Parathyroid adenoma (tissue), 2 donors: ENCODE measurements at regions not wholly inside any gene's neighbourhood (a gene's known extent, or its start where the extent isn't known, plus 50 kb on each side); places are given as distances from the start of the nearest gene placed in this dataset.

Experiments
- H2AFZ ChIP-seq: fragments of 300-600 bp; sonication (generic); one replicate; pipeline ENCODE4 v1.7.0; 2017; ENCODE audit warnings: antibody characterized with exemption, mild to moderate bottlenecking
- H3K27ac ChIP-seq: fragments of 300-600 bp; sonication (generic); one replicate; pipeline ENCODE4 v1.7.0; 2017
- H3K27me3 ChIP-seq: fragments of 300-600 bp; sonication (generic); one replicate; pipeline ENCODE4 v1.7.0; 2017; ENCODE audit warnings: low read length; ENCODE audit not compliant: control insufficient read depth, insufficient read depth
- H3K36me3 ChIP-seq: fragments of 300-600 bp; sonication (generic); one replicate; pipeline ENCODE4 v1.7.0; 2017; ENCODE audit warnings: low read length; ENCODE audit not compliant: control insufficient read depth, insufficient read depth
- H3K4me1 ChIP-seq: fragments of 300-600 bp; sonication (generic); one replicate; pipeline ENCODE4 v1.7.0; 2017; ENCODE audit warnings: control low read depth
- H3K4me2 ChIP-seq: fragments of 300-600 bp; sonication (generic); one replicate; pipeline ENCODE4 v1.7.0; 2017; ENCODE audit warnings: low read length
- H3K4me3 ChIP-seq: fragments of 300-600 bp; sonication (generic); one replicate; pipeline ENCODE4 v1.7.0; 2017; ENCODE audit warnings: low read depth, low read length
- H3K79me2 ChIP-seq: fragments of 300-600 bp; sonication (generic); one replicate; pipeline ENCODE4 v1.7.0; 2017; ENCODE audit warnings: control low read depth
- H3K9ac ChIP-seq: fragments of 300-600 bp; sonication (generic); one replicate; pipeline ENCODE4 v1.7.0; 2017; ENCODE audit warnings: mild to moderate bottlenecking
- H3K9me3 ChIP-seq: fragments of 300-600 bp; sonication (generic); one replicate; pipeline ENCODE4 v1.7.0; 2017; ENCODE audit warnings: low read length; ENCODE audit not compliant: control insufficient read depth
- CTCF ChIP-seq: fragments of 300-600 bp; sonication (generic); IDR thresholded peaks from one replicate; pipeline ENCODE4 v1.7.0; 2017; ENCODE audit warnings: antibody characterized with exemption, mild to moderate bottlenecking
- donor health status: primary hyperparathyroidism.

- Histone ChIP-seq H3K4me2 (no peak overlapping the region), H3K4me3 (no peak overlapping the region), H3K27ac (no peak overlapping the region), H3K27me3 (no peaks in the 10 kb centered on the region), H2AFZ (no peak overlapping the region), H3K9me3 (no peaks in the 10 kb centered on the region), H3K79me2 (no peaks in the 10 kb centered on the region), H3K36me3 (no peaks in the 10 kb centered on the region), H3K9ac (no peak overlapping the region), H3K4me1 (no peaks in the 10 kb centered on the region)
- TF ChIP-seq CTCF: no peak
These were observed 92.7 kb upstream of the GPR141 start for GRCh38 chr7:37590824-37591223.

GRCh38 chr7:37592366-37592765 lies 91.2 kb upstream of the GPR141 start:
- no peak for TF ChIP-seq CTCF
- H2AFZ ChIP-seq: no peak overlapping the region
- H3K9ac ChIP-seq: no peak overlapping the region

DNA sequence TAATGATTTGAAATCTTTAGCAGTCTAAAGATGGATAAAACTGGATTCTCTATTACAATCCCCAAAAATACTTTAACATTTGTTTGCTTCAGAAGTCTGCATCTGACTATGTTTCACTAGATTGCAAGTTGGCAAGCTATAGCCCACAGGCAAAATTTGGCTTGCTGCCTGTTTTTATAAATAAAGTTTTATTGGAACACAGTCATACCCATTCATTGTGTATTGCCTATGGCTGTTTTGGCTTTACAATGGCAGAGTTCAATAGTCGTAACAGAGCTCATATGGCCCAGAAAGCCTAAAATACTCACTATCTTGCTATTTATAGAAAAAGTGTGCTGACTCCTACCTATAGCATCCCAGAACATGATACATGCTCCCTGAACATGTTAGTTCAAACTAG lies 89.0 kb upstream of the GPR141 start:
- Histone ChIP-seq H3K4me1 (no peaks in the 10 kb centered on the region), H3K4me2 (no peak overlapping the region)
- no peak for TF ChIP-seq CTCF

More at GRCh38 chr7:37592366-37592765, 91.2 kb upstream of the GPR141 start:
- Histone ChIP-seq H3K79me2 (no peaks in the 10 kb centered on the region), H3K27ac (no peak overlapping the region), H3K4me3 (no peak overlapping the region), H3K27me3 (no peaks in the 10 kb centered on the region), H3K36me3 (no peaks in the 10 kb centered on the region), H3K4me1 (no peaks in the 10 kb centered on the region), H3K4me2 (no peak overlapping the region), H3K9me3 (no peaks in the 10 kb centered on the region)

DNA sequence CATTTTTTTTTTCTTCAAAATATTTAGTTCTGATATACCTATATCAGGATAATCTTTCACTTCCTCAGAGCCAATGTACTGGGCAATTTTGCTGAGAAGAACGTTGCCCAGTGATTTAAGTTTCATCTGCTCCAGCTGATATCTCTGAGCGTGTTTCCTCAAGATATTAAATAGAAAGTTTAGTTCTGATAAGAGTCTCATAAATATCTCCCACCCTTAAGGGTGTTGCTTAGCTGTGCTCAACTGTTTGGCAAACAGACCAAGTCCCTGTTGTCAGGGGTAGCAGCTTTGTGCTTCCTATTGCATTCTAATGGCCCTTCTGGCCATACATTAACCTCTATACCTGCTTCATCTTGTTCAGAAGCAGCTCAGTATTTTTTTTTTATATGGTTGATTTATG lies 84.7 kb upstream of the GPR141 start:
- Histone ChIP-seq H3K9ac (no peak overlapping the region), H3K27ac (no peak overlapping the region), H3K9me3 (no peaks in the 10 kb centered on the region), H3K4me3 (no peak overlapping the region), H3K79me2 (no peaks in the 10 kb centered on the region), H3K4me1 (no peaks in the 10 kb centered on the region), H3K27me3 (no peaks in the 10 kb centered on the region), H3K36me3 (no peaks in the 10 kb centered on the region), H2AFZ (no peak overlapping the region), H3K4me2 (no peak overlapping the region)
- no peak for TF ChIP-seq CTCF

More for the DNA sequence above, 89.0 kb upstream of the GPR141 start:
- Histone ChIP-seq H2AFZ (no peak overlapping the region), H3K79me2 (no peaks in the 10 kb centered on the region), H3K27me3 (no peaks in the 10 kb centered on the region), H3K27ac (no peak overlapping the region), H3K4me3 (no peak overlapping the region), H3K36me3 (no peaks in the 10 kb centered on the region), H3K9me3 (no peaks in the 10 kb centered on the region), H3K9ac (no peak overlapping the region)

- no peak overlapping the region for H3K4me3 ChIP-seq
- no peaks in the 10 kb centered on the region for H3K9me3 ChIP-seq
- TF ChIP-seq CTCF: no peak
- no peak overlapping the region for H3K27ac ChIP-seq
- H3K4me1 ChIP-seq: no peaks in the 10 kb centered on the region
- H3K9ac ChIP-seq: no peak overlapping the region
- no peaks in the 10 kb centered on the region for H3K36me3 ChIP-seq
- H3K27me3 ChIP-seq: no peaks in the 10 kb centered on the region
- no peak overlapping the region for H3K4me2 ChIP-seq
- H2AFZ ChIP-seq: no peak overlapping the region
- H3K79me2 ChIP-seq: no peaks in the 10 kb centered on the region
These were observed 82.2 kb upstream of the GPR141 start for GRCh38 chr7:37601321-37601720.
